Activated CD4-positive, alpha-beta memory T cell treated with anti-CD3 and anti-CD28 coated beads for 36 hours (primary cell): ENCODE measurements at regions not wholly inside any gene's neighbourhood (a gene's known extent, or its start where the extent isn't known, plus 50 kb on each side); places are given as distances from the start of the nearest gene placed in this dataset.

Experiments used
- CTCF ChIA-PET: fragments of 350-600 bp; sonication (Branson Sonifier 250); formaldehyde crosslinking; loops from one replicate; lab custom pipeline; 2021; ENCODE audit warnings: antibody characterized with exemption, inconsistent platforms; lab: Charles Lee
- POLR2A ChIA-PET: fragments of 350-600 bp; sonication (Branson Sonifier 250); formaldehyde crosslinking; loops from one replicate; lab custom pipeline; 2021; ENCODE audit warnings: antibody characterized with exemption; lab: Charles Lee
- DNase-seq: peaks from one replicate; pipeline ENCODE4 v3.0.0-alpha.2; 2020
- H3K27ac Mint-ChIP-seq: one replicate; pipeline ENCODE4 v1.8.0; 2021; ENCODE audit warnings: mixed read lengths
- H3K27me3 Mint-ChIP-seq: one replicate; pipeline ENCODE4 v1.8.0; 2021; ENCODE audit warnings: mixed read lengths
- H3K36me3 Mint-ChIP-seq: one replicate; pipeline ENCODE4 v1.8.0; 2021; ENCODE audit warnings: mixed read lengths
- H3K4me1 Mint-ChIP-seq: one replicate; pipeline ENCODE4 v1.8.0; 2021; ENCODE audit warnings: low read depth, mixed read lengths
- H3K4me3 Mint-ChIP-seq: one replicate; pipeline ENCODE4 v1.8.0; 2021; ENCODE audit warnings: mild to moderate bottlenecking, mixed read lengths
- H3K9me3 Mint-ChIP-seq: one replicate; pipeline ENCODE4 v1.8.0; 2021; ENCODE audit warnings: mixed read lengths
- intact Hi-C: fragments of 100-400 bp; cut with micrococcal nuclease; formaldehyde crosslinking; loops from one replicate; pipeline ENCODE4 v1.15.1; 2023

DNA sequence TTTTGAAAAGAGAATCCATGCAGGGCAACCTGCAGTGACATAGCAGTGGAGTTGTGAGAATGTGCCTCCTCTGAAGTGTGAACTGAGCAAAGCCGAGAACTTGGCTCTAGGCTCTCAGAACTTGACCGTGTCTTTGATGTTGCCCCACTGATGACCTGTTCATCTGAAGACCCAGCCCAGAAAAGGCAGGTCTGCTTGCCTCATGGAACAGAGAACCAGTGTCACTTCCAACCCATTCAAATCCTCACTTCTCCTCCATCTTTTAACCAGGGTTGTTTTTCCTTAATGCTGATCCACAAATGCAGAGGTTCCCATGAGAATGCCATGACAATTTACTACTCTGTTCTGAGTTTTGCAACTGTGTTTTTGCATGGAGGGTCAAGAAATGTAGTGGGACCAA, 155.4 kb downstream of the MED10 start:
- intact Hi-C loops, result no loop called here
- H3K36me3 Mint-ChIP-seq, result no peaks in the 10 kb centered on the region
- no peak overlapping the region for H3K27ac Mint-ChIP-seq
- POLR2A ChIA-PET, result no interaction called here
- CTCF ChIA-PET, result no interaction called here
- H3K4me3 Mint-ChIP-seq, result no peak overlapping the region
- H3K4me1 Mint-ChIP-seq, result no peaks in the 10 kb centered on the region
- no peak for DNase-seq
- no peaks in the 10 kb centered on the region for H3K9me3 Mint-ChIP-seq
- H3K27me3 Mint-ChIP-seq, result peaks cover 2% of the 10 kb centered on the region

DNA sequence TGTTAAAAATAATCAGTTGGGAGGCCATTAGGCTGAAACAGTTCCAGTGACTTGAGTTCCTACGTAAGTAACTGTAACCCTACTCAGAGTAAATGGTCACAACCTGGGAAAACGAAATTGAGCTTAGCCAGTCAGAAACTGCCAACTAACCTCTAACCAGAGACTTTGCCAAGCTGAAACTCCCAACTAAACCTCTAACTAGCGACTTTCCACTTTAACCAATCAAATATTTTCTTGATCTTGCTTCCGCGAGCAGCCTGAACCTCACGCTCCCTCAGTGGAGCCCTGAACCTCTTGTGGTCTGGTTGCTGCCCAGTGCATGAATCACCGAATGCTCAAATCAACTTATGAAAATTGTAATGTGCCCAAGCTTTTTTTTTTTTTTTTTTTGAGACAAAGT, 156.2 kb downstream of the MED10 start:
- Mint-ChIP-seq H3K36me3 (no peaks in the 10 kb centered on the region), H3K4me1 (no peaks in the 10 kb centered on the region), H3K9me3 (no peaks in the 10 kb centered on the region), H3K27ac (no peak overlapping the region), H3K4me3 (no peak overlapping the region), H3K27me3 (peaks cover 2% of the 10 kb centered on the region)
- CTCF ChIA-PET, result no interaction called here
- DNase-seq, result peak; percentile 18
- POLR2A ChIA-PET, result no interaction called here
- intact Hi-C loops, result no loop called here

DNA sequence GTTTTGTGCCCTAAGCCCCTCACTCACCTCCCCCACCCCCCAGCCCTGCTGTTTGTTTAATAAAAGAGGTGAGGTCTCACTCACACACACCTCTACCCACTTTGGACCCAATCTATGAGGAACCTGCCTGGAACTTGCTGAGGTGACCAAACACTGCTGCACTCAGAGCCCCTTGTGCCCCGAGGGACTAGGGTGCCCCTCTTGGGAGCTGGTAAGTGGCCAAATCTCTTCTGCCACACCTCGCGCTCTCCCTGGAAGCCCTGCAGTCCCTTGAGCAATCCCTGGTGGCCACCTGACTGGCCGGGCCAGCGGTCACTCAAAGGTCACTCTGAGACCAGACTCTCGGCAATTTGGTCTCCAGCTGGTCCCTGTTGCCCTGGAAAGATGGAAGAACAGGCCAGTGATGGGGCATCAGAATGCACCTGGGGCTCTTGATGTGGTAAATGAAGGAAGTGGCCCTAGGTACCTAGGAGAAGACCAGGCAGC, 157.2 kb downstream of the MED10 start:
- intact Hi-C loops, result no loop called here
- H3K36me3 Mint-ChIP-seq, result no peaks in the 10 kb centered on the region
- H3K9me3 Mint-ChIP-seq, result no peaks in the 10 kb centered on the region
- DNase-seq, result no peak
- POLR2A ChIA-PET, result no interaction called here
- CTCF ChIA-PET, result no interaction called here
- H3K4me1 Mint-ChIP-seq, result no peaks in the 10 kb centered on the region
- peaks cover 2% of the 10 kb centered on the region for H3K27me3 Mint-ChIP-seq
- no peak overlapping the region for H3K27ac Mint-ChIP-seq
- H3K4me3 Mint-ChIP-seq, result no peak overlapping the region

DNA sequence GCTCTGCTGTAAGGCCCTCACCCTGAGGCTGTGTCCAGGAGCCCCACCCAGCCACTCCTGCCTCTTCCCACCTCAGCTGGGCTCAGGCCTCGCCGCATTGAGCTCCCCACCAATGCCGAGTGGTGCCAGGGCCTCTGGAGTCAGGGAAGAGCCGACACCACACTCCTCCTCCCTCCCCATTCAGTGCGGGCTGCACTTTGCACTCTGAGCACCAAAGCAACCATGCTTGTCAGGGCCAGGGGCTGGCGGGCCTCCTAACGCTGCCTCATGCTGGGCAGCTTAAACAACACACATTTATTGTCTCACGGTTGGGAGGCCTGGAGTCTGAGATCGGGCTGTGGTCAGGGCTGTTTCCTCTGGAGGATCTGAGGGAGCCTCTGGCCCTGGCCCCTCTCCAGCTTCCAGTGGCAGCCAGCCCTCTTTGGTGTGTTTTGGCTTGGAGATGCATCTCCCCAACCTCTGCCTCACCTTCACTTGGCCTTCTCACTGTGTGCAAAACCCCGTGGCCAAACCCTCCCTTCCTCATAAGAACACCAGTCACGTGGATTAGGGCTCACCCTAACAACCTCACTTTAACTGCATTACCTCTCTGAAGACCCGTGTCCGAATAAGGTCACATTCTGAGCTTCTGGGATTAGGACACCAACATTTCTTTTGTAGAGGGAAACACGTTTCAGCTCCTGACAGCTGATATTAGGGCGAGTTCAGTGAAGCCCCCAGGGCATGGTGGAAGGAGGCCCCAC, 157.8 kb downstream of the MED10 start:
- Mint-ChIP-seq H3K4me3 (no peak overlapping the region), H3K4me1 (no peaks in the 10 kb centered on the region), H3K9me3 (no peaks in the 10 kb centered on the region), H3K36me3 (no peaks in the 10 kb centered on the region), H3K27me3 (peaks cover 2% of the 10 kb centered on the region), H3K27ac (no peak overlapping the region)
- ChIA-PET CTCF (no interaction called here), POLR2A (no interaction called here)
- no peak for DNase-seq
- intact Hi-C loops, result no loop called here

DNA sequence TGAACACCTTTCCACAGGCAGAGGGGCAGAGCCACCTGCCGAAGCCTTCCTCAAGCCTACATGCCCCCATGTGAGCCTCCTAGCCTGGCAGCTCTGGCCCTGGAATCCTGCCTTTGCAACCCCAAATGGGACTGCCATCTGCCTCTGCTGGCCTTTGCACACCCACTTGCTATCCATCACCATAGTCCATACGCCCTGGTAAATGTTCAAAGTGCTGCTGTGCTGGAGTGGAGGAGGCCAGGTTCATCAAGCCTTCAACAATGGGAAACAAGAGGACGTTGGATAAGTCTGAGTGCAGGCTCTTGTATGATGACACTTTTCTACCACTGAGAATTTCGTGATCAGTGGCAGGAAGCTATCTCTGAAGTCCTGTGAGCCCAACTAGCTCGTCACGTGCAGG, 159.8 kb downstream of the MED10 start:
- H3K27ac Mint-ChIP-seq, result no peak overlapping the region
- DNase-seq, result no peak
- ChIA-PET CTCF (no interaction called here), POLR2A (no interaction called here)
- intact Hi-C loops, result no loop called here
- no peaks in the 10 kb centered on the region for H3K4me1 Mint-ChIP-seq
- H3K9me3 Mint-ChIP-seq, result no peaks in the 10 kb centered on the region
- peaks cover 2% of the 10 kb centered on the region for H3K27me3 Mint-ChIP-seq
- H3K36me3 Mint-ChIP-seq, result no peaks in the 10 kb centered on the region
- H3K4me3 Mint-ChIP-seq, result no peak overlapping the region

DNA sequence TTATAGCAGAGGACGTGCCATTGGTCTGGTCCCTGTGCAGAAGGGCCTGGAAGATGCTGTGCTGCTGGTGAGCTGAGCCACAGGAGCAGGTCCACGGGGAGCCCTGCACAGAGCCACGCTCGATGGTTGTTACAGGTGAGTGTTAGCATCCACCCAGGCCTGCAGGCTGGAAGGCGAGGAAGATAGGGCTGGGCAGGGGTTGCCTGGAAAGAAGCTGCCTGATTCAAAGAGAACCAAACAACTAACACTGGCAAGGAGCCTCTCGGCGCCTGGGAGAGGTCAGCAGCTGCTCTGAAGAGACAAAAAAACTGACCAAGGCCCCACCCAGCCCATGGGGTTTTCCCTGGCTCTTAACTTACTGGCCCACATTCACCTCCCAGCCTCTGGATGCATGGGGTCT, 160.2 kb downstream of the MED10 start:
- ChIA-PET POLR2A (no interaction called here), CTCF (no interaction called here)
- H3K4me3 Mint-ChIP-seq, result no peak overlapping the region
- no peaks in the 10 kb centered on the region for H3K9me3 Mint-ChIP-seq
- no peak overlapping the region for H3K27ac Mint-ChIP-seq
- no peaks in the 10 kb centered on the region for H3K4me1 Mint-ChIP-seq
- DNase-seq, result no peak
- H3K27me3 Mint-ChIP-seq, result peaks cover 2% of the 10 kb centered on the region
- intact Hi-C loops, result no loop called here
- no peaks in the 10 kb centered on the region for H3K36me3 Mint-ChIP-seq

DNA sequence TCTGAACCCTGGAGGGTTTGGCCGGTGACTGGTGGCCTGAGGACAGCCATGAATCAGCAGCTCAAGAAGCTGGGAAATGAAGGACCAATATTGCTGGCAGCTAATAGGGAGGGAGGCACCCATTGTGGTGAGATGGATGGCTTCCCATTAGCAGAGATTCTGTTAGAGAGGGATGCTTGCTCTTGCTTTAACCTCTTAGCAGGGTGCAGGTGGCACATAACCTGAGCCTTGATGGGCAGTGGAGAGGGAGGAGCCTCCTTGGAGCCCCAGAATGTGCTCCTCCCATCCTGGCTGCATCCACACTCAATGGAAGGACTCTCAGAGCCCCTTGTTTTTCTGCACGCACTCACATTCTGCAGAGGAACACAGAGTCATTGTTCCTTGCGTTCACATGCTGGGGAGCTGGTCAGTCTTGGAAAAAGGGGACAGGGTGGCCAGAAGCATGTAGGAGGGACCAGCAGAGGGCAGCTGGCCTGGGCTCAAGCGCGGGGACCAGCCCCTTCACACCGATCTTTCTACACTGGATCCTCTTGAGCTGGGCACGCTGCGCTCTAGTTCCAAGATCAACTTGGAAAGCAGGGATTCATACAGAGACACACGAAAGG, 161.8 kb downstream of the MED10 start:
- intact Hi-C loops, result no loop called here
- ChIA-PET CTCF (no interaction called here), POLR2A (no interaction called here)
- H3K9me3 Mint-ChIP-seq, result peaks cover 7% of the 10 kb centered on the region
- no peaks in the 10 kb centered on the region for H3K36me3 Mint-ChIP-seq
- H3K4me3 Mint-ChIP-seq, result no peak overlapping the region
- no peak for DNase-seq
- H3K27ac Mint-ChIP-seq, result no peak overlapping the region
- H3K4me1 Mint-ChIP-seq, result no peaks in the 10 kb centered on the region
- peaks cover 2% of the 10 kb centered on the region for H3K27me3 Mint-ChIP-seq

DNA sequence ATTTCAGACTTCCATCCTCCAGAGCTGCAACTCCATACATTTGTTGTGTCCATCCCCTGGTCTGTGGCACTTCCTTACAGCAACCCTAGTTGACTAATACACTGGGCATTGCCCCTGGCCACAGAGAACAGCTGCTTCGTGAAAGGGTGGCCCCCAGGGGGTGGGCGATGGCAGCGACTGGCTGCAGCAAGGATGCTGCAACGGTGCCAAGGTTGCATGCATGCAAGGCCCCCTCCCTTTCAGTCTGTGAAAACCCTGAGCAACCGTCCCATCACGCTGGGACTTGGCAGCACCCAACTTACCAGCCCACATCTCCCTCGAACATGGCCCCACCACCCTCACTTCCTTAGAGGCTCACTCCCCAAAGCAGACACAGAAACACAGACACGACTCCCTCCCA, 162.5 kb downstream of the MED10 start:
- no peaks in the 10 kb centered on the region for H3K4me1 Mint-ChIP-seq
- no peak overlapping the region for H3K27ac Mint-ChIP-seq
- CTCF ChIA-PET, result no interaction called here
- POLR2A ChIA-PET, result no interaction called here
- H3K4me3 Mint-ChIP-seq, result no peak overlapping the region
- intact Hi-C loops, result no loop called here
- H3K9me3 Mint-ChIP-seq, result peaks cover 7% of the 10 kb centered on the region
- H3K36me3 Mint-ChIP-seq, result no peaks in the 10 kb centered on the region
- DNase-seq, result no peak
- peaks cover 2% of the 10 kb centered on the region for H3K27me3 Mint-ChIP-seq

DNA sequence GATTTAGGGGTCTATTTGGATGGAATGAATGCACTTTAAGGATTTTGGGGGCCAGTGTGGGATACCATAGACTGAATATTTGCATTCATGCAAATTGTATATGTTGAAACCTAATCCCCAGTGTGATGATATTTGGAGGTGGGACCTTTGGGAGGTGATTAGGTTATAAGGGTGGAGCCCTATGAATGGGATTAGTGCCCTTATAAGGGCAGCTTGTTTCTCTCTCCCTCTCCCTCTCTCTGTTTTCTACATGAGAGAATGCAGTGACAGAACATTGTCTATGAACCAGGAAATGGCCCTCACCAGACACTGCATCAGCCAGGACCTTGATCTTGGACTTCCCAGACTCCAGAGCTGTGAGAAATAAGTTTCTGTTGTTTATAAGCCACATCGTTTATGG, 166.1 kb downstream of the MED10 start:
- H3K36me3 Mint-ChIP-seq, result no peaks in the 10 kb centered on the region
- no peaks in the 10 kb centered on the region for H3K4me1 Mint-ChIP-seq
- peaks cover 7% of the 10 kb centered on the region for H3K9me3 Mint-ChIP-seq
- H3K27ac Mint-ChIP-seq, result no peak overlapping the region
- ChIA-PET POLR2A (no interaction called here), CTCF (no interaction called here)
- no peaks in the 10 kb centered on the region for H3K27me3 Mint-ChIP-seq
- intact Hi-C loops, result no loop called here
- DNase-seq, result no peak
- H3K4me3 Mint-ChIP-seq, result no peak overlapping the region

DNA sequence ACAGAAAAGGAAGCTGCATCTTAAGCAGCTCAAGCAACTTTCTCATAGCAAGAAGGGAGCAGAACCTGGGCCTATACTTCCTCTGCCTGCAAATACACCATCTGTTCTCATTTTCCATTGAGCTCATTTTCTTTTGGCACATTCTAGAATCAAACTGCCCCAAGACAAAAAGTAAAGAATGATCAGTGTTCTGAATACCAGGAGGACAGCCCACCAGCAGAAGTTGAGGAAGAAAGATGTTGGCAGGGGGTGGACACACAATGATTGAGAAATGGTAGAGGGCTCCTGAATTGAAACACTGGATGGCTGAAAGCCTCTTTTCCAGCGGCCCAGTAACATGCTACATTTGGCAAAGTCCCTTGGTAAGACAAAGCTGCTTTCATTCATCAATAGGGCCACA, 171.8 kb downstream of the MED10 start:
- CTCF ChIA-PET, result no interaction called here
- no peaks in the 10 kb centered on the region for H3K36me3 Mint-ChIP-seq
- no peaks in the 10 kb centered on the region for H3K27me3 Mint-ChIP-seq
- H3K4me1 Mint-ChIP-seq, result no peaks in the 10 kb centered on the region
- H3K9me3 Mint-ChIP-seq, result no peaks in the 10 kb centered on the region
- POLR2A ChIA-PET, result no interaction called here
- no peak for DNase-seq
- intact Hi-C loops, result no loop called here
- H3K27ac Mint-ChIP-seq, result no peak overlapping the region
- no peak overlapping the region for H3K4me3 Mint-ChIP-seq

DNA sequence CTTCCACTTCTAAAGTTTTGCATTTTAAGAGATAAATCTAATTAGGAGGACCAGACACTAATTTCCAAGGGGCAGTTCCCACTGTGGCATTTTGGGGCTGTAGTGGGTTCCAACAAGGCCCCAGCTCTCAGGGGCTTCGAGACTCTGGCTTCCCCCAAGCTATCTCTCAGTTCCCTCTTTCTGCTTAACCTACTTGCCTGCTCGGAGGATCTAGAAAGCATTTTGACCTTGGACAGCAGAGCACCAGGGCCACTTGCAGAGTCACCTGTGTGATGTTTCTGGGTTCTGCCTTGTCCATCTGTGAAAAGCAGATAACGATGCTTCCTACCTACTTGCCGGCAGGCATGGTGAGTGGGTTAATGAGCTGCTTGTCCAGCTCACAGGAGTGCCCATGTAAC, 175.4 kb downstream of the MED10 start:
- CTCF ChIA-PET, result no interaction called here

DNA sequence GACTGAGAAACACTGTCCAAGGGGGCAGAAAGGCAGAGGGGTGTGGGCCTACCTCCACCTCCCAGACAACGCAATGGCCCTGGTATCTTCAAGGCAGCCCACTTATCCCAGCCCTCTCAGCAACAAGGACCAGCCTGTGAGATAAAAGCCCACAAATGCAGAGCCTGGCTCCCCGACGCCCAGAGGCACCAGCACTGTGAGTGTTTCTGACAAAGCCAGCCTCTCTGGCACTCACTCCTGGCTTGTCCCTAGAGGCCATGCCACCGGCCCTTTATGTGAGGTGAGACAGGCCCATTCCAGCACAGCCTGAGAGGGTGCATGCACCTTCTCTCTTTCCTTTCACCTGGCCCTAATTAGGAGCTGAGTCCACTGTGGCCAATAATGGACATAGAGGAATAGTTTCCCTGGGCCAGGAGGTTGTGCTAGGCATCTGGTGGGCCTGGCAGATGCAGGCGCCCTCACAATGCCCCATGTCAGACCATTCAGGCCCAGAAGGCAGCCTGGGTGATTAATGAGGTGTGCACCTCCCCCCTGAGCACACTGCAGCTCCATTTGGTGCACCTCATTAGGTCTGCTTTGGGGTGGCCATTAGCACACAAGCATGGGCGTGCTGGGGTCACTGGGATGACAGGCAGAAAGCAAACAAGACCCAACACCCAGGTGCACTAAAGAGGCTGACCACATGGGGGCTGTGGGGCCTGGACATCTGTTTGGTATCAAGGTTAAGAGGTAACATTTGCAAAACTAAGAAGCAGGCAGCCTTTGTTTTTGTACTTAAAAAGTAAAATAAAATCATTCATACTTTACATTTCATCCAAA, 176.0 kb downstream of the MED10 start:
- no peak for DNase-seq
- Mint-ChIP-seq H3K4me3 (no peak overlapping the region), H3K27ac (no peak overlapping the region), H3K4me1 (no peaks in the 10 kb centered on the region), H3K36me3 (no peaks in the 10 kb centered on the region), H3K9me3 (peaks cover 7% of the 10 kb centered on the region), H3K27me3 (peaks cover 1% of the 10 kb centered on the region)
- ChIA-PET POLR2A (no interaction called here), CTCF (no interaction called here)
- intact Hi-C loops, result no loop called here

More for the DNA sequence above, 175.4 kb downstream of the MED10 start:
- no peaks in the 10 kb centered on the region for H3K27me3 Mint-ChIP-seq
- H3K9me3 Mint-ChIP-seq, result peaks cover 7% of the 10 kb centered on the region
- POLR2A ChIA-PET, result no interaction called here
- H3K36me3 Mint-ChIP-seq, result no peaks in the 10 kb centered on the region
- intact Hi-C loops, result no loop called here
- no peaks in the 10 kb centered on the region for H3K4me1 Mint-ChIP-seq
- no peak for DNase-seq
- H3K27ac Mint-ChIP-seq, result no peak overlapping the region
- no peak overlapping the region for H3K4me3 Mint-ChIP-seq
